ENCODE measurements at regions not wholly inside any gene's neighbourhood (a gene's known extent, or its start where the extent isn't known, plus 50 kb on each side); places are given as distances from the start of the nearest gene placed in this dataset.

- TF ChIP-seq EZH2 (IDR thresholded peaks at IDR 0.05; ENCODE audit: borderline replicate concordance, low read depth, low read length, severe bottlenecking) (no peak), CTCF (IDR thresholded peaks at IDR 0.05; ENCODE audit: borderline replicate concordance, extremely low read depth, low read length, poor library complexity, severe bottlenecking) (no peak)
Observed at GRCh38 chr4:64516176-64516575, 106.9 kb upstream of the TECRL start.
